Esophagus muscularis mucosa (tissue), 4 donors: ENCODE measurements at regions not wholly inside any gene's neighbourhood (a gene's known extent, or its start where the extent isn't known, plus 50 kb on each side); places are given as distances from the start of the nearest gene placed in this dataset.
A peak's percentile ranks its signal among the peaks of the same experiment; 100 is the strongest.

Experiments
- DNase-seq: peaks from one replicate; pipeline ENCODE4 v3.0.0-alpha.2; 2017; ENCODE audit errors: extremely low spot score
- H3K27ac ChIP-seq, 4 donors: fragments of 200-600 bp; sonication (generic); replicated peaks in 1 of 4; 1 replicate in 3 of 4; 2 replicates in 1 of 4; pipeline ENCODE4 v1.5.1; 2016 to 2019; ENCODE audit warnings: mild to moderate bottlenecking in 1 of 4
- H3K27me3 ChIP-seq, 4 donors: fragments of 200-600 bp; sonication (generic); one replicate each; pipeline versions ENCODE4 v1.5.1 to v1.6.0; 2016 to 2019
- H3K36me3 ChIP-seq, 4 donors: fragments of 200-600 bp; sonication (generic); one replicate each; pipeline ENCODE4 v1.5.1; 2016 to 2019
- H3K4me1 ChIP-seq, 4 donors: fragments of 200-600 bp; sonication (generic); one replicate each; pipeline ENCODE4 v1.5.1; 2016 to 2019
- H3K4me3 ChIP-seq, 4 donors: fragments of 200-600 bp; sonication (generic); 1 replicate in 2 of 4; 2 replicates in 2 of 4; pipeline ENCODE4 v1.5.1; 2016 to 2019; ENCODE audit warnings: mild to moderate bottlenecking in 4 of 4, moderate library complexity in 1 of 4
- H3K9me3 ChIP-seq, 4 donors: fragments of 200-600 bp; sonication (generic); 1 replicate in 3 of 4; 2 replicates in 1 of 4; pipeline ENCODE4 v1.5.1; 2016 to 2019
- CTCF ChIP-seq, 3 experiments: fragments of 200-600 bp in 2 of 3; fragments of 450-650 bp in 1 of 3; sonication (generic) in 2 of 3; IDR thresholded peaks; one replicate each; pipeline ENCODE4 v1.5.1; 2017 to 2019; ENCODE audit warnings: antibody characterized with exemption in 3 of 3, mild to moderate bottlenecking in 2 of 3, moderate library complexity in 1 of 3
- EP300 ChIP-seq: sonication (generic); formaldehyde crosslinking; IDR thresholded peaks from one replicate; pipeline ENCODE4 v1.6.1; 2017; ENCODE audit warnings: antibody characterized with exemption
- POLR2A ChIP-seq: fragments of 450-650 bp; IDR thresholded peaks from one replicate; pipeline ENCODE4 v1.6.1; 2017; ENCODE audit warnings: antibody characterized with exemption, moderate library complexity, mild to moderate bottlenecking, low read depth
- POLR2AphosphoS5 ChIP-seq, 2 donors: sonication (generic); formaldehyde crosslinking; IDR thresholded peaks; one replicate each; pipeline ENCODE4 v1.6.1; 2017; ENCODE audit warnings: antibody characterized with exemption in 2 of 2
- WGBS: methylation state at CpG from one replicate; pipeline ENCODE4 v1.1.5; 2018; 5-methylcytosine and 5-hydroxymethylcytosine counted together
- intact Hi-C: fragments of 100-400 bp; cut with DNase I; formaldehyde crosslinking; loops from one replicate; pipeline ENCODE4 v1.15.1; 2023

- no peak for TF ChIP-seq POLR2A
- no peaks in the 10 kb centered on the region for H3K9me3 ChIP-seq
- no peaks in the 10 kb centered on the region for H3K36me3 ChIP-seq
- H3K27me3 ChIP-seq: peaks cover 0 to 8% (median 0%) of the 10 kb centered on the region in 4 donors
- H3K4me1 ChIP-seq: peaks cover 0 to 12% (median 6%) of the 10 kb centered on the region in 4 donors
- no peak overlapping the region for H3K27ac ChIP-seq
- peak overlapping the region; percentile 16 to 47 (median 34) for H3K4me3 ChIP-seq
- 62% methylated on average over 6 of the region's 6 CpGs for WGBS
- DNase-seq: no peak
- intact Hi-C loops: no loop called here
Measured at GRCh38 chr6:170459451-170459850, 93.7 kb downstream of the PSMB1 start.

- WGBS: 83% methylated on average over 11 of the region's 11 CpGs
- H3K36me3 ChIP-seq: no peaks in the 10 kb centered on the region
- no peak for DNase-seq
- H3K27me3 ChIP-seq: peaks cover 0 to 8% (median 0%) of the 10 kb centered on the region in 4 donors
- no peak overlapping the region for H3K4me3 ChIP-seq
- intact Hi-C loops: no loop called here
- peaks cover 0 to 12% (median 6%) of the 10 kb centered on the region in 4 donors for H3K4me1 ChIP-seq
- H3K27ac ChIP-seq: no peak overlapping the region
- no peaks in the 10 kb centered on the region for H3K9me3 ChIP-seq
- TF ChIP-seq CTCF (IDR thresholded peaks at IDR 0.05): no peak
- no peak for TF ChIP-seq POLR2AphosphoS5 (IDR thresholded peaks at IDR 0.05)
- no peak for TF ChIP-seq EP300
- no peak for TF ChIP-seq POLR2A
Measured at GRCh38 chr6:170456886-170457698, 96.0 kb downstream of the PSMB1 start.
